Colonic mucosa (tissue), 4 donors: ENCODE measurements at regions not wholly inside any gene's neighbourhood (a gene's known extent, or its start where the extent isn't known, plus 50 kb on each side); places are given as distances from the start of the nearest gene placed in this dataset.

Source experiments
- DNase-seq: peaks from one replicate; pipeline ENCODE4 v3.0.0-alpha.2; 2020
- H3K27ac ChIP-seq: fragments of 200-600 bp; one replicate; pipeline ENCODE4 v1.8.0; 2021
- H3K27me3 ChIP-seq: fragments of 200-600 bp; one replicate; pipeline ENCODE4 v1.8.0; 2021
- H3K36me3 ChIP-seq: fragments of 200-600 bp; one replicate; pipeline ENCODE4 v1.8.0; 2021
- H3K4me1 ChIP-seq: fragments of 200-600 bp; one replicate; pipeline ENCODE4 v1.8.0; 2021; ENCODE audit warnings: mild to moderate bottlenecking
- H3K4me3 ChIP-seq: fragments of 200-600 bp; one replicate; pipeline ENCODE4 v1.8.0; 2021
- H3K9ac ChIP-seq, 2 donors: one replicate each; pipeline ENCODE4 v1.7.0; 2013; ENCODE audit warnings: control low read depth in 2 of 2, low read depth in 2 of 2, low read length in 2 of 2
- H3K9me3 ChIP-seq: fragments of 200-600 bp; one replicate; pipeline ENCODE4 v1.8.0; 2021
- intact Hi-C: fragments of 100-400 bp; cut with DNase I; formaldehyde crosslinking; loops from one replicate; pipeline ENCODE4 v1.14.1; 2022
- TF ChIP-seq, protein P1 (sequence below): fragments of 200-600 bp; IDR thresholded peaks from one replicate; pipeline ENCODE4 v1.8.0; 2022; ENCODE audit warnings: antibody characterized with exemption, mild to moderate bottlenecking
- donor health status: healthy.
- donor health status: DM: no; HTN: no; CAD: no.
- donor health status: DM: no; HTN: no; CAD: no.

GRCh38 chr18:1050012-1050657 lies 145.5 kb downstream of the ADCYAP1 start:
- H3K27me3 ChIP-seq: no peaks in the 10 kb centered on the region
- intact Hi-C loops: no loop called here
- H3K9me3 ChIP-seq: no peaks in the 10 kb centered on the region
- H3K27ac ChIP-seq: no peak overlapping the region
- TF ChIP-seq, protein P1, sequence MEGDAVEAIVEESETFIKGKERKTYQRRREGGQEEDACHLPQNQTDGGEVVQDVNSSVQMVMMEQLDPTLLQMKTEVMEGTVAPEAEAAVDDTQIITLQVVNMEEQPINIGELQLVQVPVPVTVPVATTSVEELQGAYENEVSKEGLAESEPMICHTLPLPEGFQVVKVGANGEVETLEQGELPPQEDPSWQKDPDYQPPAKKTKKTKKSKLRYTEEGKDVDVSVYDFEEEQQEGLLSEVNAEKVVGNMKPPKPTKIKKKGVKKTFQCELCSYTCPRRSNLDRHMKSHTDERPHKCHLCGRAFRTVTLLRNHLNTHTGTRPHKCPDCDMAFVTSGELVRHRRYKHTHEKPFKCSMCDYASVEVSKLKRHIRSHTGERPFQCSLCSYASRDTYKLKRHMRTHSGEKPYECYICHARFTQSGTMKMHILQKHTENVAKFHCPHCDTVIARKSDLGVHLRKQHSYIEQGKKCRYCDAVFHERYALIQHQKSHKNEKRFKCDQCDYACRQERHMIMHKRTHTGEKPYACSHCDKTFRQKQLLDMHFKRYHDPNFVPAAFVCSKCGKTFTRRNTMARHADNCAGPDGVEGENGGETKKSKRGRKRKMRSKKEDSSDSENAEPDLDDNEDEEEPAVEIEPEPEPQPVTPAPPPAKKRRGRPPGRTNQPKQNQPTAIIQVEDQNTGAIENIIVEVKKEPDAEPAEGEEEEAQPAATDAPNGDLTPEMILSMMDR: no peak
- no peaks in the 10 kb centered on the region for H3K36me3 ChIP-seq
- no peak overlapping the region for H3K4me3 ChIP-seq
- H3K9ac ChIP-seq: no peak overlapping the region
- no peak for DNase-seq
- H3K4me1 ChIP-seq: no peaks in the 10 kb centered on the region

DNA sequence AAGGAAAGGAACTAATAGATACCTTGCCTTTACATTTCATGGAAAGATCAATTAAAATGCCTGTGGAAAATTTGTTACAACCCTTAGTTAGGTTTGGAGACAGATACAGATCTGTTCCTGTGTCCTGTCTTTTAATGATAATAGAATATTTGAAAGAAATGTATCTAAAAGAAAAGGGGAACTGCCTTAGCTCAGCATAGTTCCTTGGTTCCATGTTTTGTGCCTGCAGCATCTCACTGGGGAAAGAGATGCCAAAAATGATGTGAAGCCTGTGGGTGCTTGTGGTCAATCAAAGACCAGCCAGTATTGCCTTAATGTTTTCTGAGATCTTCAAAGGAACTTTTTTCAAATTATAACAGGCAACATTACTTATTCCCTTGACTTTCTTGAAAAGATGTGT lies 147.6 kb downstream of the ADCYAP1 start:
- H3K4me3 ChIP-seq: no peak overlapping the region
- TF ChIP-seq, protein P1: no peak
- no peak for DNase-seq
- intact Hi-C loops: no loop called here
- H3K27me3 ChIP-seq: no peaks in the 10 kb centered on the region
- H3K36me3 ChIP-seq: no peaks in the 10 kb centered on the region
- no peaks in the 10 kb centered on the region for H3K9me3 ChIP-seq
- no peaks in the 10 kb centered on the region for H3K4me1 ChIP-seq
- H3K27ac ChIP-seq: no peak overlapping the region
- H3K9ac ChIP-seq: no peak overlapping the region

GRCh38 chr18:1053331-1054315 lies 149.0 kb downstream of the ADCYAP1 start:
- no peak overlapping the region for H3K27ac ChIP-seq
- H3K9ac ChIP-seq: no peak overlapping the region
- no peaks in the 10 kb centered on the region for H3K27me3 ChIP-seq
- no peak overlapping the region for H3K4me3 ChIP-seq
- DNase-seq: no peak
- H3K9me3 ChIP-seq: no peaks in the 10 kb centered on the region
- no peaks in the 10 kb centered on the region for H3K4me1 ChIP-seq
- TF ChIP-seq, protein P1: no peak
- intact Hi-C loops: no loop called here
- H3K36me3 ChIP-seq: no peaks in the 10 kb centered on the region

DNA sequence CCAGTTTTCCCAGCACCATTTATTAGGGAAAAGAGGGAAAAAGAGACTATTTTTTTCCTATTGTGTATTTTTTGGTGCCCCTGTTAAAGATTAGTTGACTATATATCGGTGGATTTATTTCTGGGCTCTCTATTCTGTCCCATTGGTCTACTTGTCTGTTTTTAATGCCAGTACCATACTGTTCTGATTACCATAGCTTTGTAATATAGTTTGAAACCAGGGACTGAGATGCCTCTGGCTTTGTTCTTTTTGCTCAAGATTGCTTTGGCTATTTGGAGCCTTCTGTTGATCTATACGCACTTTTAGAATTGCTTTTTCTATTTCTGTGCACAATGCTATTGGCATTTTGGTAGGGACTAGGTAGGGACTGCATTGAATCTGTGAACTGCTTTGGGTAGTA lies 151.7 kb downstream of the ADCYAP1 start:
- intact Hi-C loops: no loop called here
- TF ChIP-seq, protein P1: no peak

DNA sequence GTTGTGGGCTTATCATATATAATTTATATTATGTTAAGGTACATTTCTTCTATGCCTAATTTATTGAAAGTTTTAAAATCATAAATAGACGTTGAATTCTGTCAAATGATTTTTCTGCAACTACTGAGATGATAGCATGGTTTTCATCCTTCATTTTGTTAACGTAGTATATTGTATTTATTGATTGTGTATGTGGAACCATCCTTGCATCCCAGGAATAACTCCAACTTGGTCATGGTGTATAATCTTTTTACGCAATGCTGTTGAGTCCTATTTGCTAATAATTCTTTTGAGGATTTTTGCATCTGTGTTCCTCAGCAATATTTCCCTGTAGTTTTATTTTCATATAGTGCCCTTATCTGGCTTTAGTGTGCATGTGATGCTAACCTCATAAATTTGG lies 152.7 kb downstream of the ADCYAP1 start:
- intact Hi-C loops: no loop called here
- Histone ChIP-seq H3K4me3 (no peak overlapping the region), H3K9me3 (no peaks in the 10 kb centered on the region), H3K27me3 (no peaks in the 10 kb centered on the region), H3K36me3 (no peaks in the 10 kb centered on the region), H3K27ac (no peak overlapping the region), H3K4me1 (no peaks in the 10 kb centered on the region), H3K9ac (no peak overlapping the region)
- TF ChIP-seq, protein P1: no peak
- no peak for DNase-seq

More for the DNA sequence above, 151.7 kb downstream of the ADCYAP1 start:
- no peaks in the 10 kb centered on the region for H3K4me1 ChIP-seq
- no peaks in the 10 kb centered on the region for H3K36me3 ChIP-seq
- DNase-seq: no peak
- no peak overlapping the region for H3K27ac ChIP-seq
- H3K9me3 ChIP-seq: no peaks in the 10 kb centered on the region
- H3K27me3 ChIP-seq: no peaks in the 10 kb centered on the region
- no peak overlapping the region for H3K9ac ChIP-seq
- no peak overlapping the region for H3K4me3 ChIP-seq
